ENCODE measurements at regions not wholly inside any gene's neighbourhood (a gene's known extent, or its start where the extent isn't known, plus 50 kb on each side); places are given as distances from the start of the nearest gene placed in this dataset.

DNA sequence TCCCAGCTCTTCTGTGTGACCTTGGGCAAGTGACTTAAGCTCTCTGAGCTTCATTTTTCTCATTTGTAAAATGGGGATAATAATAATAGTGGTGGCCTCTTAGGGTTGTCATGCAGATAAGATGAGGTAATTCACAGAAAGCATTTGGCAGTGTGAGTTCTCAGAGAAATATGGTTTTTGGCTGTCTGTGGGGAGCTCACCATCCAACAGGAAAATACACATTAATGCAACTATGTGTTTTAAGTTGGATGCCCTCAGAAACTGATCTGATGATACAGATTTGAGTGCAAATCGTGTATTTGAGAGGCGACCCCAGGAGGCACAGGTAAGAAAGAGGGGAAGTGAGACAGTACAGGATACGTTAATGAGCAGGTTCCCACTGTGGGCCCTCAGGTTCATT, 56.1 kb upstream of the SPRED2 start:
- TF ChIP-seq, protein P1, sequence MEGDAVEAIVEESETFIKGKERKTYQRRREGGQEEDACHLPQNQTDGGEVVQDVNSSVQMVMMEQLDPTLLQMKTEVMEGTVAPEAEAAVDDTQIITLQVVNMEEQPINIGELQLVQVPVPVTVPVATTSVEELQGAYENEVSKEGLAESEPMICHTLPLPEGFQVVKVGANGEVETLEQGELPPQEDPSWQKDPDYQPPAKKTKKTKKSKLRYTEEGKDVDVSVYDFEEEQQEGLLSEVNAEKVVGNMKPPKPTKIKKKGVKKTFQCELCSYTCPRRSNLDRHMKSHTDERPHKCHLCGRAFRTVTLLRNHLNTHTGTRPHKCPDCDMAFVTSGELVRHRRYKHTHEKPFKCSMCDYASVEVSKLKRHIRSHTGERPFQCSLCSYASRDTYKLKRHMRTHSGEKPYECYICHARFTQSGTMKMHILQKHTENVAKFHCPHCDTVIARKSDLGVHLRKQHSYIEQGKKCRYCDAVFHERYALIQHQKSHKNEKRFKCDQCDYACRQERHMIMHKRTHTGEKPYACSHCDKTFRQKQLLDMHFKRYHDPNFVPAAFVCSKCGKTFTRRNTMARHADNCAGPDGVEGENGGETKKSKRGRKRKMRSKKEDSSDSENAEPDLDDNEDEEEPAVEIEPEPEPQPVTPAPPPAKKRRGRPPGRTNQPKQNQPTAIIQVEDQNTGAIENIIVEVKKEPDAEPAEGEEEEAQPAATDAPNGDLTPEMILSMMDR (IDR thresholded peaks at IDR 0.05; ENCODE audit: insufficient read depth, low read depth, low read length): no peak
- TF ChIP-seq EZH2 (IDR thresholded peaks at IDR 0.05; ENCODE audit: insufficient read depth, low read length): no peak
